ENCODE measurements at regions not wholly inside any gene's neighbourhood (a gene's known extent, or its start where the extent isn't known, plus 50 kb on each side); places are given as distances from the start of the nearest gene placed in this dataset.

DNA sequence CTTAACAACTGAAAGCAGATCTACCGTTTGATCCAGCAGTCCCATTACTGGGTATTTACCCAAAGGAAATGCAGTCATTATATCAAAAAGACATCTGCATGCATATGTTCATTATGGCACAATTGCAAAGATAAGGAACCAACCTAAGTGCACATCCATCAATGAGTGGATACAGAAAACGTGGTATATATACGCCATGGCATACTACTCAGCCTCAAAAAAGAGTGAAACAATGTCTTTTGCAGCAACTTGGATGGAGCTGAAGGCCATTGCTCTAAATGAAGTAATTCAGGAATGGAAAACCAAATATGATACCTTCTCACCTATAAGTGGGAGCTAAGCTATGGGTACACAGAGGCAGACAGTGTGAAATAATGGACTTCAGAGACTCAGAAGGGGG lies 169.3 kb downstream of the ZBTB18 start:
- no peak for DNase-seq (ENCODE audit: low spot score)

DNA sequence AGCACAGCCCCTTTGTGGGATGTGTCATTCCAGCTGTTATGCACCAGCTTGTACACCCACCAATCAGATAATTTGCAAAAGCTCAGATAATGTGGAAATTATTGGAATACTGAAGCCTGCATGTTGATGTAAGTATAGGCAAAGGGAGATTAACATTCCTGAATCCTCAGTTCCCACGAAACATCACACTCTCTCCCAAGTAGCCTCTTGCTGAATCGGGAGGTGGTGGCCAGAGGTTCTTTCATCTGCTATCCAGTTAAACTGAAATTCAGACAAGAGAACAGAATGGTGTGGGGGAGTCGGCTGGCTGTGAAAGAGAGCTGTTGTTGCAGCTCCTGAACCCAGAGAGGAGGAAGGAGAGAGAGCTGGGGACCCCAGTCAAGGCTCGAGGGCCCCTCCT lies 170.9 kb downstream of the ZBTB18 start:
- no peak for DNase-seq (ENCODE audit: low spot score)

DNA sequence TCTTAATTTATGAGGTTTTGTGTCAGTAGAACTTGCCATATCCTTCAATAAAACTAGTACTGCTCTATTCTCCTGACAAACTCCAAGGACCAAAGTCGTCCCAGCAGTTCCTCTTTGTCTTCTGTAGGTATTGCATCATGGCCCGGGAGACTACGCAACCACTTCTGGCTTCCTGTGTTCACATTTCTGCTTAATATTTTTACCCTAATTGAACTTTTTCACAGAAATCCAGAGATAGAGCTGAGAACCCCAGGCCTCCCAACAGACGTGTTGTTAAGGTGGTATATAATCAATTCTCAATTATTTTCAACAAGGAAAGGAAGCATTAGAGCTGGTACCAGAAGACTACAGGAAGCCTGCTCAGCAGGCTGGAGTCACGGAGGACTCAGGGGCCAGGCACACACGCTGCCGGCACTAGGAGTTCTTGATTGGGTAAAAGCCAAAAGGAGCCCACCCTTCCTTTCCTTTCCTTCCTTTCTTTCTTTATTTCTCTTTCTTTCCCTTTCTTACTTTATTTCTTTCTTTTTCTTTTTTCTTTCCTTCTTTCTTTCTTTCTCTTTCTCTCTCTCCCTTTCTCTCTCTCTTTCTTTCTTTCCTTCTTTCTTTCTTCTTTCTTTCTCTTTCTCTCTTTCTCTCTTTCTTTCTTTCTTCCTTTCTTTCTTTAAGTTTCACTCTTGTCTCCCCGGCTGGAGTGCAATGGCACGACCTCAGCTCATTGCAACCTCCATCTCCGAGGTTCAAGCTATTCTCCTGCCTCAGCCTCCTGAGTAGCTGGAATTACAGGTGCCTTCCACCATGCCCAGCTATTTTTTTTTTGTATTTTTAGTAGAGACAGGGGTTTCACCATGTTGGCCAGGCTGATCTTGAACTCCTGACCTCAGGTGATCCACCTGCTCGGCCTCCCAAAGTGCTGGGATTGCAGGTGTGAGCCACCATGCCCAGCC lies 173.7 kb downstream of the ZBTB18 start:
- DNase-seq (ENCODE audit: low spot score) = no peak

- DNase-seq (ENCODE audit: low spot score) = no peak
These were observed 175.4 kb downstream of the ZBTB18 start for GRCh38 chr1:244226435-244226834.

DNA sequence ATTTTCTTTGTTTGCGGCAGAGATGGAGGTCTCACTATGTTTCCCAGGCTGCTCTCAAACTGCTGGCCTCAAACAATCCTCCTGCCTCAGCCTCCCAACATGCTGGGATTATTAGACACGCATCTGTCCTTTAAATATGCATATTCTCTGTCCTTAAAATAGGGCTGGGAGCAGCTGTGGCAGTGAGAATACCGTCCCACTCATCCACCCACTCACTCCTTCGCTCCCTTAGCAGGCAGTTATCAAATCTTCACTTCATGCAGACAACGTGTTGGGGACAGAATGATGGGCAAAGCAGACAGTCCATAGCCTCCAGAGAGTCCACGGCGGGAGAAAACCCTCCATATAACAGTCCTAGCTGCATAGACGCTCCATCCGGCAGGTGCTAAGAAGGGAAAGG lies 179.4 kb downstream of the ZBTB18 start:
- DNase-seq (ENCODE audit: low spot score) = no peak

GRCh38 chr1:244231193-244231571 lies 180.1 kb downstream of the ZBTB18 start:
- no peak for DNase-seq (ENCODE audit: low spot score)

DNA sequence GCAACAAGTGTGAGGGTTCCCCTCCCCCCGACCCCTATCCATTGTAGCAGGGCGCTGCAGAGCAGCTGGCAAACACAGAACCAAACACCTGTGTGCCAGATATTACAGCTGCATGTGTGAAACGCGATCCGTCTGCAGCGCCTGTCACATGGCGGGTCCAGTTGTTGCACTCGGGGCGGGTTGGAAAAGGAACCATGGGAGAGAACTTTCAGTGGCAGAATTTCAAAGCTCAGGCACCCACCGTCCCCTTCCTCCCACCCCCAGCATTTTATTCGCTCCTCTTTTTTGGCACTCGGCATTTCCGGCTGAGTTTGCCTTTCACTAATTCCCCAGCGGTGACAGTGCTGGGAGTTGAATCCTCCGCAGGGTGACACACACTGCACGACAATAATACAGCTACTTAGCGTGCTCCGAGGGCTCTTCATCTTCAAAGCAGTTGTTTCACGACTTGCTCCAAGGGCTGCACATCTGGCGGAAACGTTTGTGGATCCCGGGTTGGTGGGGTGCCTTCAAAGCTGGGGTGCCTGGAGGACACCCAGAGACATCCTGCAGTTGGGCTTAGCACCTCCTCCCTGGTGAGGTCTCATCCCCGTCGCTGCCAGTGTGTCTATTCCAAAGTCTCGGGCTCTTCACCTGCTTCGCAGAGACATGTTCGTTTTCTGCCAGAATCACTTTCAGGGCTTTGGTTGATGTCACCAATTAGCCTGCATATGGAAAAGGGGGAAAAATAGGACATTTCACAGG lies 180.7 kb downstream of the ZBTB18 start:
- no peak for DNase-seq (ENCODE audit: low spot score)

DNA sequence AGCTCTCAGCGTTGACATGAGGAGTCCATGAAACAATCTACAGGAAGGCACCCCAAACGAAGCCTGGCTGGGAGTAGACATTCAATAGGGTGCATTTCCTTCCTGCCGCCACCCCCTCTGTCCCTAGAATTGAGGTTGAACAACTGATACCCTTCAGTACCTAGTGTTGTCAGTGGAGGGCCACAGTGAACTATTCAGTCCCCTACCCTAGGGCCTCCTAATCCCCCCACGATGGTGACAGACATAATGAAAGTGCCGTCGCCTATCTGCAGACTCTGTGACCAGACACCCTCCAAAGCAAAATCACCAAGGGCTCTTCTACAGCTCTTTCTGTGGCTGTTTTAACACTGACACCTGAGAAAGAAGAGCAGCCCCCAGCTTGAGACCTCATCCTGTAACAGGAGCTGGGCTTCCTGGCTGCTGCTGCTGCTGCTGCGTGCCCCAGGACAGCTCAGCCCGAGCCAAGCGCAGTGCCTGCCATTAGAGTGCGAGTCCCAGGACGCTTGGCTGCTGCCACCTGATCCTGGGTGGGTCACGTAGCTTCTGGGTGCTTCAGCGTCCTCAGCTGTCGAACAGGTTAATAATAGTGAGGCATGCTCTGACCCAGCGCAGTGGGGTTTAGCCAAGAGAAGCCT lies 183.0 kb downstream of the ZBTB18 start:
- no peak for DNase-seq (ENCODE audit: low spot score)

DNA sequence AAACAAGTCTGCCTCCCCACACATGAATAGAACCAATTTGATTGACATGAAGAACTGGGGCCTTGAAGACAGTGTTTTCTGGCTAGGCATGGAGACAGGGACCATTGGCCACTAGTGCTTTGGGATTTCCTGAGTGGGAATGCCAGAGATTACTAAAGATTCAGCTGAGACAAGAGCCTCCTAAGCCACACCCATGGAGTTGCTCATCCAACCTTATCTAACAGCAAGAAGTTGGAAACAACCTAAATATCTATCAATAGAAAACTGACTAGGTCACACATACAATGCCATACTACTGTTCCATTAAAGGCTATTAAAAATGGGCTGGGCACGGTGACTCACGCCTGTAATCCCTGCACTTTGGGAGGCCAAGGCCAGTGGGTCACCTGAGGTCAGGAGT lies 184.1 kb downstream of the ZBTB18 start:
- no peak for DNase-seq (ENCODE audit: low spot score)

DNA sequence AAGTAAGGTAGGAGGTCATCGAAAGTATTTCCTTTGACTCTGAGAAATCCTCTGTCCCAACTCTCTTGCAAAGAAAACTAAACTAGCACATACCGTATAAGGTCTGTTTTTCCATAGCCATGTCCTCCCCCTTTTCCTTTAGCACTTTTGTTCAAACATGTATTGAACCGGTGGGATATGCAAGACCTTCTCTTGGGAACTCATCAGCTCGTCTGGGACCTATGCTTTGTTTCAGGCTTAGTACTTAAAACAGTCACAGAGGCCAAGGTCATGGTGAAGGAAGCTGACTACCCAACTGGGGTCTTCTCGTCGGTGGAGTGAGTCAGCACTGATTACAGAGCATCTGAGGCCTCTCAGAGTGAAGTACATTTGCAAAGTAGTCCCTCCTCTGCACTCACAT lies 185.0 kb downstream of the ZBTB18 start:
- DNase-seq (ENCODE audit: low spot score) = no peak

DNA sequence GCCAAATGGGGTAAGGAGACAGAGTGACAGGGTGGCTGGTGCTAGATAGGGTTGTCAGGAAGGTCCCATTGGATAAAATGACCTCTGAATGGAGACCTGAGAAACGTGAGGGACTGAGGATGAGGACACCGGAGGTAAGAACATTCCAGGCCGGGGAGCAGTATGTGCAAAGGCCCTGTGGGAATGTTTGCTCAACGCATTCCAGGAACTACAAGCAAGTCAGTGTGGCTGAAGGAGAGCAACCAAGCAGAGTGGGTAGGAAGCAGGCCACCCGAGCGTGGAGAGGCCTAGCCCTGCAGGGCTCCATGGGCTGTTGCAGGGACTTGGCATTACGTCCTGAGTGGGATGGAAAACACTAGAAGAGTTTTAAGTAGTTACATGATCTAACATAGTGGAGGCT lies 185.6 kb downstream of the ZBTB18 start:
- no peak for DNase-seq (ENCODE audit: low spot score)

- no peak for DNase-seq (ENCODE audit: low spot score)
These were observed 186.4 kb downstream of the ZBTB18 start for GRCh38 chr1:244237445-244237844.

- no peak for DNase-seq (ENCODE audit: low spot score)
These were observed 188.2 kb downstream of the ZBTB18 start for GRCh38 chr1:244239261-244239770.

DNA sequence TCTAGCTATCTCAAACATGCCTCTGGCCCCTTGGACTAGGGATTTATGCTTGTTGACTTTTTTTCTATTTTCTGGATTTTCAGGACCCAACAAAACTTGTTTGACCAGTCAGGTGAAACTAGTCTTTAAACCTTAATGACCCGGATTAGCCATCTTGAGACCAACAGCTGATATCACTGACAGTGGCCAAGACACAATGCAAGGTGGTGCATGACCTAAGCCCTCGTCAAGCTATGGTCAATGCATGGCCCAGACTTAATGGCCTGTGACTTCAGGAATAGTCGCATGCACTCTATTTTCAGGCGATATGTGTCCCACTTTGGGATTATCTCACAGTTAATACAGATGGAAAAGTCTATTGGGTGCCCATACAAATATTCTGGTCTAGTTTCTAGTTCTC lies 190.4 kb downstream of the ZBTB18 start:
- DNase-seq (ENCODE audit: low spot score) = no peak

GRCh38 chr1:244242446-244242845 lies 191.4 kb downstream of the ZBTB18 start:
- DNase-seq (ENCODE audit: low spot score) = no peak

GRCh38 chr1:244246334-244246733 lies 195.3 kb downstream of the ZBTB18 start:
- no peak for DNase-seq (ENCODE audit: low spot score)

- no peak for DNase-seq (ENCODE audit: low spot score)
These were observed 197.3 kb downstream of the ZBTB18 start for GRCh38 chr1:244248426-244248825.

DNA sequence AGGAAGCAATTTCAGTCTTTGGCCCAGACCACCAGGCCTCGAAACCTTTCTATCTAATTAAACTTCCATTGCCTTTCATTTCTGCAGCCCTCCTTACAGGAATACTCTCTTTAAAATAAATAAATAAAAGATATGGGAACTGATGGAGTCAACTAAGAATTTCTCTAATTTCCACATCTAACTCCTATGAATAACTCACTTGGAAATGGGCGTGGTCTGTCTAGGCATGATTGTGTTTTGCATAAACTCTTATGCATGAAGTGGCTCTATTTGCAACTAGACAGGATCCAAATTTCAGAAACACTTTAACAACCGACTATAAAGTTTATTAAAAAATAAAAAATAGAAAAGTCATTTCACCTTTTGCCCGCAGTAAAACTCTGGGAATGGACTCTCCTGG lies 199.5 kb downstream of the ADSS2 start:
- DNase-seq (ENCODE audit: low spot score) = no peak

DNA sequence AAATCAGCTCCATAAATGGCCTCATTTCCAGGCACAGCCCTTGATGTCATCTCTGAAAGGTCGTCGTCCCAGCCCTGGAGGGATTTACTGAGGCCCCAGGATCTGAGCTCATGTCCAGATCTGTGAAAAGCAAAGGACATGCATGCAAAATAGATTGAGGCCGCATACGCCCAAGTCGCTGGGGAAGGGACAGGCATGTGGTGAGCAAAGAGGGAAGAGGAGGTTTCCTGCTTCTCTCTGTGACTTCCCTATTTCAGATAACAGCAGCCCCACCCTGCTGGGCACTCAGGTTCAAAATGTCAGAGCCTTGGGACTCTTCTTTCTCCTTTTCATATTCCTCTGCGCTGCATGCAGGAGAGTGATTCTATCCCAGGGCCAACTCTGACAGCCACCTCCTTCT lies 197.2 kb downstream of the ADSS2 start:
- DNase-seq (ENCODE audit: low spot score) = no peak

GRCh38 chr1:244255426-244255965 lies 196.2 kb downstream of the ADSS2 start:
- no peak for DNase-seq (ENCODE audit: low spot score)

DNA sequence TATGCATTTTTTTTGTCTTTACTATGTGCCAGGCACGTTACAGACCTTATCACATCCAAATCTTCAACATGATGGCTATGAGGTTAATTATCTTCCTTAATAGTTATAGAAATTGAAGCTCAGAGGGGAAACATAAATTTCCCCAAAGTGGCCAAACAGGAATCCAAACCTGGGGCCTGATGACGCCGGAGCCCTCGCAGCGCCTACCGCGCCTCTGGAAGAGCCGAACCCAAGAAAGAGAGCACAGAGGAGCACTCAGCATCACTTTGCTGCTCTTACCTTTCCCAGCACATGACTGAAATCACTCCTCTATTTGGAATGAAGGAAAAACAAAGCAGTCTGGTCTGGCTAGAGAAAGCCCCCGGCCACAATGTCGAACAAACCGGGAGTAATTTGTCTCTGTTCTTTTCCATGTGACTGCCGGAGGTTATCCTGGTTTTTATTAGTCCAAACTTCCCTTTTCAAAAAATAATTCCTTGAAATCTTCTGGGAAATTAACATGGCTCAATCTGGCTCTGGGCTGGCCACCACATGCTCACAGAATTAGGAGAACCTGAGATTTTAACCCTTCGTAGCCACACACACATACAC lies 195.5 kb downstream of the ADSS2 start:
- no peak for DNase-seq (ENCODE audit: low spot score)

GRCh38 chr1:244264163-244264562 lies 187.5 kb downstream of the ADSS2 start:
- DNase-seq (ENCODE audit: low spot score) = no peak
